ENCODE measurements at regions not wholly inside any gene's neighbourhood (a gene's known extent, or its start where the extent isn't known, plus 50 kb on each side); places are given as distances from the start of the nearest gene placed in this dataset.

DNA sequence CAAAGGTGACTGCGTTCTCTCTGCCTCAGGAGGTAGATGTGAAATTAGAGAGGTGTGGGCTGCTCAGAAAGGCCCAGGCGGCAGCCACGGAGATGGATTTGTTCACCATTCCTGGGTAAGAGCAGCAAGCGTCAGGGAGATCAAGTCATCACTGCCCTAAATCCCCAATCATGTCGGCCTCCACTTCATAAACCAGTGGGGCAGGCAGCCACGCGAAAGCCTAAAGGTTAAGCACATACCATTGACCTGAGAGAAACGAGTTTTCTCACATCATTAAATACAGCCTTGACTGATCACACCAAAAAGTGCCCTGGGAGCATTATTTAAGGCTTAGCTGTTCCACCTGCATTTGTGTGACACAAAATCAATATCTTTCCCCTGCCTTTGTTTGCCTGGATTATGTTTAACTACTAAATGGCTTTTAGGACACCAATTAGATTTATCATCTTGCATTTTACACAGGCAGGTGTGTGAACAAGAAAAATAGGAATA lies 50.7 kb upstream of the FOXB1 start:
- DNase-seq (ENCODE audit: low read depth in 2 of 2, low spot score in 1 of 2) = no peak

DNA sequence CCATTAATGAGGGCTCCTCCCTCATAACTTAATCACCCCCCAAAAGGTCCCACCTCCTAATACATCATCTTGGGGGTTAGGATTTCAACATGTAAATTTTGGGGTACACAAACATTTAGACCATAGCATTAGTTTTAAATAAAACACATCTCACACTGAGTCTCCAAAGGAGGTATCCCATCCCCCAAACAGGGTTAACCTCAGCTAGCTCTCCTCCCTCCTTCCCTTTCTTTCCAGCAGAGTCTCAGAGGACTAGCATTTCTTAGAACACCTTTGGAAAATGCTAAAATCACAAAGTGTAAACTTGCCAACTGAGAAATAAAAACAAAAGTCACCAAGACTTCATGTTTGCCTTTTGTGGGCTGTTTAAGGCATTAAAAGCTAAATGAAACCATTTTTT lies 51.2 kb upstream of the FOXB1 start:
- no peak for DNase-seq (ENCODE audit: low read depth in 2 of 2, low spot score in 1 of 2)

DNA sequence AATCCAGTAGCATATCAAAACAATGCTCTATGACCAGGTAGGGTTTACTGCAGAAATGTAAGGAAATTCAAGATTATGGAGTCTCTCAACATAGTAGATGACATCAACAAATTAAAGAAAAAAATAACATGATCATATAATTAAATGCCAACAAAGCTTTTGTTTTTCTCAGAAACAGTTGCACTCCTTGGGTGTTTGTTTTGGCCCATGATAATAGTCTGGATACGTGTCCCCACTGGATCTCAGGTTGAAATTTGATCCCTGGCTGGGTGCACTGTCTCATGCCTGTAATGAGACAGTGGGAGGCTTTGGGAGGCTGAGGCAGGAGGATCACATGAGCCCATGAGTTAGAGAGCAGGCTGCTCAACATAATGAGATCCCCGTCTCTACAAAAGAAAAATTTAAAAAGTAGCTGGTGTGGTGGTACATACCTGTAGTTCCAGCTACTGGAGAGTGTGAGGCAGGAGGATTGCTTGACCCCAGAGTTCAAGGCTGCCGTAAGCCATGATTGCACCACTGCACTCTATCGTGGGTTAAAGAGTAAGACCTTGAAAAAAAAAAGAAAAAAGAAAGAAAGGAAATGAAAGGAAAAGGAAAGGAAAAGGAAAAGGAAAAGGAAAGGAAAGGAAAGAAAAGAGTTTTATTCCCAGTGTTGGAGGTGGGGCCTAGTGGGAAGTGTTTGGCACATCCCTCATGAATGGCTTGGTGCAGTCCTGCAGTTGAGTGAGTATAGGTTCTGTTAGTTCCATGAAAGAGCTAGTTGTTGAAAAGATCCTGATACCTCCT lies 53.3 kb upstream of the FOXB1 start:
- DNase-seq (ENCODE audit: low read depth in 2 of 2, low spot score in 1 of 2) = no peak

DNA sequence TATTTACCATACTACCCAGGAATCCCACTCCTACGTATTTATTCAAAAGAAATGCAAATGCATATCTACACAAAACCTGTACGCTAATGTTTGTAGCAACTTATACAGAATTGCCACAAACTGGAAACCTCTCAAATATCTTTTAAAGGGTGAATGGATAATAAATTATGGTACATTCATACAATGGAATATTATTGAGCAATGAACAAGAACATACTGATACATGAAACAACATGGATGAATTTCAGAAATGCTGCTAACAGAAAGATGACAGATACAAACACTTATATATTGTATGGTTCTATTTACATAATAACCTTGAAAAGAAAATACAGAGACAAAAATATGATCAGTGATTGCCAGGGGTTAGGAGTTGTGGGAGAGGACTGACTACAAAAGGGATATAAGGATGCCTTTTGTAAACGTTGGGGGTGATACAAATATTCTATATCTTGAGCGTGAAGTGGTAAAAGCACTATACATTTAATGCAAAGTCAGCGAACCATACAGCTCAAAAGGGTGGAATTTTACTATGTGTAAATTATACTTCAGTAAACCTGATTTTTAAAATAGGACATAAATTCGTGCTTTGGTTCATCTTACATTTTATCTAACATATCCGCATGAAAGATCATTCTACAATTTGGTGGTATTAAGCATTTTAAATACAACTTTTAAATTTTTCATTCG lies 55.0 kb upstream of the FOXB1 start:
- no peak for DNase-seq (ENCODE audit: low read depth in 2 of 2, low spot score in 1 of 2)

DNA sequence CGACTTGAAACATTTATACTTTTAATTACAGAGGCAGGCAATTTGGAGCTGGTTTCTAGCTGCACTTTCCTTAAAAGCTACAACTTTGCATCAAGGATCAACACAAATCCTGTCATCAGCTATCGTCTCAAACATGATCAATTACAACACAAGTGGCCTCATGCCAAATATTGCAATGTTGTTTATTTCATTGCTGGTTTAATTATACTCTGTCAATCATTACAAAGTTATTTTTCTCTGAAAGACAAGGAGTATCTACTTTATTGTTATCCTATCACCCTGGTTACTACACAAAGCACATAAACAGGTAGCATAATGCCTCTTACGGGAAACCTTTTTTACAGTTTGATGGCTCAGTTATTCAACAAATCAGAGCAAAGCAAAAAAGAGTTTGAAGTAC lies 58.0 kb upstream of the FOXB1 start:
- no peak for DNase-seq (ENCODE audit: low read depth in 2 of 2, low spot score in 1 of 2)

DNA sequence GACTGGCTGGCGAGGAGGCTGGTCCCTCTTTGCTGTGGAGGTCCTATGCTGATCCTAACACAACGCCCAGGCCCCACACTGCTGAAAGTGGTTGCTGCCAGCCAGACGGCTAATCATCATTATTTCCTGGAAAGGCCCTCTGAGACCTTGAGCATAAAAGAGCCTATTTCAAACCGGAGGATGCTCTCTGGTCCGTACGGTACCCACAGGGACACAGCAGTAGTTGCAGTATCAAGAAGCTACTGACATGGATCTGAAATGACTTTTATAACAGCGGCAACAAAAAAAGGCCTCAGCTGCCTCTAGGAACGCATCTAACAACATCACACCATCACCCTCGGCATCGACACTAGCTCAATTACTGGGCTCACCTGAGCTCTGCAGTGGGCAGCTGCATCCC lies 59.1 kb upstream of the FOXB1 start:
- no peak for DNase-seq (ENCODE audit: low read depth in 2 of 2, low spot score in 1 of 2)

DNA sequence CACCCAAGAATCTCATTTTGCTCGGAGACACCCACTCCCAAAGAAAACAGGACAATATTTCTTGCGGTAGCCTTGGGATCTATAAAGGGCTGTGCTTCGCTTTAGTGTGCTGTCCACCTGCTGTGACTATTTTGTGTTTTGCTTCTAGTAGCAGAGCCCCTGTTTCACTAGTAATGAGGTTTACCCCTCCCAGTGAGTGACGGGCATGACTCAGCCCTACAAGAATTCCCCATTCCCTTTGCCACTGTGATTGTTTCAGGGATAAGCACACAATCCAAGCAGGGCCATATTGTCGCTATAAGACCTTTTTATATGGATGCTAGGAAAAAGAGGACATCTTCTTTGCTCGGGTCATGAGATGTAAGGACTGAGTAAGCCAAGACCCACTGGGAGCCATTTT lies 62.5 kb upstream of the FOXB1 start:
- no peak for DNase-seq (ENCODE audit: low read depth in 2 of 2, low spot score in 1 of 2)

DNA sequence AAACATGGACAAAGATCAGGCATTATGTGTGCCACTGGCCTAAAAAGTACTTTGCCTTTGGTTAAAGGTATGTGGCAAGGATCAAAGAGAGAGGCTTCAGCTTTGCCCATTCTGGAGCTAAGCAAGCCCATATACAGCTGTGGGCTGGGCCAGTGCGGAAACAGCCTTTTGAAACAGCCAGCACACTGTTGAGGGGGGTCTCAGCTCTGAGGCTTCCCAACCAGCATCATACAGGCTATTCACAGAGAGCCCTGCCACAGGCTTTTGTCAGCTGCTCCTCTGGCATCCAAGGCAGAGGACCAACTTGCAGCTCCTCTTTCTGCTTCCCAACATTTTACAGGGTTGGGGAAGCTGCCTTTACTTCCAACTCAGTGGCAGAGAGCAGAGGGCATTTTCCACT lies 63.2 kb upstream of the FOXB1 start:
- DNase-seq (ENCODE audit: low read depth in 2 of 2, low spot score in 1 of 2) = no peak

DNA sequence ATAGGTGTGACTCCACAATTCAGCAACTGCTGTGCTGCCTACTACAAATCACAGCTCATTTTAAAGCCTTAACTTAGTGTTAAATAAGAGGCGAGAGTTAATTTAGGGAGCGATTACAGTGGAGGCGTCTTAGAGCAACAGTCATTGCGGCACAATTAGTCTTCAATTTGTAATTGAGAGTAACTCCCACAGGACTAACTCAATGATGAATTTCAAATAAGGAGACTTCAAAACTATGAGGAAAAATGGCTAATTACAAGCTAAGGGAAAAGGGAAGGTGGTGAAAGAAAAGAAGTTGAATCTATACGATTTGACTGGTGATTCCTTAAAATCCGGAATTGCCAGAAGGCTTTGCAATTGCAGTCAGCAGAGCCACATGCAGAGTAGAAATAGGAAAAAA lies 63.7 kb upstream of the FOXB1 start:
- DNase-seq (ENCODE audit: low read depth in 2 of 2, low spot score in 1 of 2) = no peak

DNA sequence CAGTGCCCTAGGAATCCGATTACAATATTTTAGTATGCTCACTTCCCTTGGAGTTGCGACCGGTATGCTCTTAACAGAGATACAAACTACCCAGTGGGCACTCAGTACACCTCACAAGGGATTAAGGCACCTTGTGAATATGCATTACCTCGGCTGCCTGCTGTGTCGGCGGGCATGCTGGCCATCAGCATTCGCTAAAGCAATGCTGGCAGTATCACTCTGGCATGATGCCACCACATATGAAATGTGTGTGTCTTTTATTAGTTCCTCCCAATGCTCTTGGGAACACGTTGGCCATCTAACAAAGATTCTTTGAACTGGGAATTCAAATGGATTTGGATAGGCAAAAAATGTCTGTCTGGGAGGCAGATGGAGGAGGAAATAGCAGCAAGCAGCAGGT lies 67.4 kb upstream of the FOXB1 start:
- no peak for DNase-seq (ENCODE audit: low read depth in 2 of 2, low spot score in 1 of 2)

DNA sequence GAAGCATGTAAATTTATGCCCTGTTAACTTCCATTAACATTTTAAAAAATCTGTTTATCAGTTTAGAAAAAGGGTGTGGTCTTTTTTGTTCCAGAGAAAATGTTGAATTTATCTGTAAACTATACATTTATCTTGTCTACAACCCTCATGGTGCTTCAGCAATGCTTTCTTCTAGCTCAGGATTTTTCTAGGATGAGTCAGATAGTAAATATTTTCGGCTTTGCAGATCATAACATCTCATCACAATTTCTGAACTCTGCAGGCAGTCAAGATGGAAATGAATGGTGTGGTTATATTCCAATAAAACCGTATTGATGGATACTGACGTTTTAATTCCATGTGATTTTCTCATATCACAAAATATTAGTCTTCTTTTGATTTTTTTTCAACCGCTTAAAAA lies 70.5 kb upstream of the FOXB1 start:
- DNase-seq (ENCODE audit: low read depth in 2 of 2, low spot score in 1 of 2) = no peak

DNA sequence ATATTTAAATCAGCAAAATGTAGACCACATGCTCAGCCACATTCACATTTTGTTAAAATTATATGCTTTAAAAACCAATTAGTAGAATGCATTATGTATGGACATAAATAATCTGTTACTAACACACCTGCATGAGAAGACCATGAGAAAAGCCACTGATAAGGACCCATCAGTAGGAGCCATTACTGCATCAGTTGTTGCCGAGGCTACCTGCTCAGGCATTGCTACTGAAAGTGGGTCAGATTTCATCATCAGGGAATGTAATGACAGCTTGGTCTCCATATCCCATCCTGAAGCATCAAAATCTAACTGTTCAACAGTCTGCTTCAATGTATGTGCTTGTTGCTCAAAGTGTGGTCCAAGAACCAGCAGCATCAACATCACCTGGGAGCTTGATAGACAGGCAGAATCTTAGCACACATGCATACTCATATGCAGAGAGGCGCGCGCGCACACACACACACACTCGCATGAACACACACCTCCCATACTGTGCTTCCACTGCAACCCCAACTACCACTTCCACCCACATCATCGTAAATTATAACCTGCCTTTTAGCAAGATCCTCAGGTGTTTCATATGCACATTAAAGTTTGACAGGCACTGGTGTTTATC lies 72.4 kb upstream of the FOXB1 start:
- no peak for DNase-seq (ENCODE audit: low read depth in 2 of 2, low spot score in 1 of 2)

DNA sequence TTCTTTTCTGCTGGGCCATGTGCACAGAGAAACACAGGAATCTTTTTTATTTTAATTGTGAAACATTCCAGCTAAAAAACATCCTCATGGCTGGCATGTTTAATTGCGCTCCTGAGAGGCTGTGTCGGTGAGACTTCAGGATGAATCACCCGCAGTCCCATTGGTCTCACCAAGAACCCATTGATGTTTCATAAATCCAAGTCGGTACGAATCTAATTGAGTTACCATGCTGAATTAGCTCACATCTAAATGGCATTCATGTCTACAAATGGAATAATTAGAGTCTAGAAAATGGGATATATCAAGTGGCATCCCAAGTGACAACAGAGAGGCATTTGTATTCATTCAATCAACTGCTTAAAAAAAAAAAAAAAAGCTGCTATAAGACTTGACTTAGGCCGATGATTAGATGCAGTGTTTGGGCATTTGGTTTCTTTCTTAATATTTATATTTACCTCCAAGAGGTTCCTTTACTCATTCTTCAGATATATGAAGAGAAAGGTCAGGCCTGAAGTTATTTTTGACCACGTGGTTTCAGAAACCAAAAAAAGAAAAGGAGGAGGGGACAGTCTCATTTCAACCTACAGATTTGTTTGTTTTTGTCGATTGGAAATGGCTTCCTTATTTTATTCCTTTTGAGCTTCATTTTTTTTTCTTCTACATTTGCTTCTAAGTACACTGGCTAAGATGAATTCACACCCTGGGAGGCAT lies 79.1 kb upstream of the FOXB1 start:
- no peak for DNase-seq (ENCODE audit: low read depth in 2 of 2, low spot score in 1 of 2)

DNA sequence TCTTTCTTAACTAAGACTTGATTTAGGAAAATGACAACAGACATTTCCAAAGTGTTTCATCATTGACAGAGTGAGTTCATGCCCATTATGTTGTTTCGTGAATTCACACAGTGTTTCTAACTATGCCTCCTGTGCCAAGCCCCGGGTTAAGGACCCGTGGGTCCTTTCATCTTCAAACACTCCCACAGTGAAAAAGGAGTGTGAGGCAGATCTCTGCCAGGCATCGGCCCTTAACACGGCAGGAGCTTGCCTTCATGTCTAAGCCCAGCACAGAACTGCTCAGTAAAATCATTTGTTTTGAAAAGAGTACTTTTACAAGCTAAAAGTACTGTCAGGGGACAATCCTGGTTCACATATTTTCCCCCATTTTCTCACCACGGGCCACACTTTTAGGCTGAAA lies 80.0 kb upstream of the FOXB1 start:
- no peak for DNase-seq (ENCODE audit: low read depth in 2 of 2, low spot score in 1 of 2)

DNA sequence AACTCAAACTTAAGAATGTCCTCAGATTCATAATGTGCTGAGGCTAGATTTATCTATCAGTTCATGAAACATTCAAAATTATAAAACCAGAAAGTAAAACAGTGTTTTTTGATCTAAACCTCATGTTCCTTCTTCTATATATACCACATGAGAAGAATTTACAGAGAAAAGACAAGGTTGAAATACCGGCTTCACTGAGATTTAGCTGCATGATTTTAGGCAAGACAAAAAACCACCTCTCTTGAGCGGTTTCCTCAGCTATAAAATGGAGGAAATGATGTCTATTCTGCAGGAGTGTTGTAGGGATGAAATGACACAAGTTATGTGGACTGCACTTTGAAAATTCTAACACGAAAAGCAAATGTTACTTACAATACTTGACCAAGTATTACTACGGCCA lies 80.6 kb upstream of the FOXB1 start:
- DNase-seq (ENCODE audit: low read depth in 2 of 2, low spot score in 1 of 2) = no peak

DNA sequence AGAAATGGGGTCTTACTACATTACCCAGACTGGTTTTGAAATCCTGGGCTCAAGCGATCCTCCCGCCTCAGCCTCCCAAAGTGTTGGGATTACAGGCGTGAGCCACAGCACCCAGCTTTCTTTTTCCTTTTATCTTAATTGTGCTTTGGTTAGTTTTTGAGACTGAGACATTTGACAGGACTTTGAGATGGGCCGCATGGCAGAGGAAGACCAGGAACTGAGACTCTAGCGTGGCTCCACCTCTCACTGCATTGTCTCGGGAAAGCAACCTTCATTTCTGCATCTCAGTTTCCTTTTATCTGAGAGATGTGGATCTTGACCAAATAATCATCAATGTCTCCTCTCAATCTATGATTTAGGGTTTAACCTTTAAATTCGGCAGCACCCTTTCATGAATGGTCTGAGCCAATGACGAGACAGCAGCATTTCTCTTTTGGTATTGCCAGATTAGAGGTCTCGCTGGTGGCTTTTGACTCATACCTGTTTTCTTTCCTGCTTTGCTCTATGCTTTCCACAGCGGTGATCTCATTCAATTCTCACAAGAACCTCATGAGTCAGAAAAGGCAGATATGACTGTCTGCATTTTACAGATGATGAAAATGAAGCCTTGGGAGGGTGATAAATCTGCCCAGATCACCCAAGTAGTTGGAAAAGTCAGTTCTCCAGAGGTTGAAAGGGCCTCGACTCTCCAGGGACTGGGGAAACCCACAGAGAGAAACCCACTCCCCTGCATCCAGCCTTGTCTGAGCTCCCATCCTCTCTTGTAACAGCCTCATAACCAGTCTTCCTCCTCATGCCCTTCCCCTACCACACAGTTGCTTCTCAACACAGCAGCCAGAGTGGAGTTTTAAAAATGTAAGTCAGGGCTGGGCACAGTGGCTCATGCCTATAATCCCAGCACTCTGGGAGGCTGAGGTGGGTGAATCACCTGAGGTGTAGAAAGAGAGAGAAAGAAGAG lies 84.8 kb upstream of the FOXB1 start:
- no peak for DNase-seq (ENCODE audit: low read depth in 2 of 2, low spot score in 1 of 2)

DNA sequence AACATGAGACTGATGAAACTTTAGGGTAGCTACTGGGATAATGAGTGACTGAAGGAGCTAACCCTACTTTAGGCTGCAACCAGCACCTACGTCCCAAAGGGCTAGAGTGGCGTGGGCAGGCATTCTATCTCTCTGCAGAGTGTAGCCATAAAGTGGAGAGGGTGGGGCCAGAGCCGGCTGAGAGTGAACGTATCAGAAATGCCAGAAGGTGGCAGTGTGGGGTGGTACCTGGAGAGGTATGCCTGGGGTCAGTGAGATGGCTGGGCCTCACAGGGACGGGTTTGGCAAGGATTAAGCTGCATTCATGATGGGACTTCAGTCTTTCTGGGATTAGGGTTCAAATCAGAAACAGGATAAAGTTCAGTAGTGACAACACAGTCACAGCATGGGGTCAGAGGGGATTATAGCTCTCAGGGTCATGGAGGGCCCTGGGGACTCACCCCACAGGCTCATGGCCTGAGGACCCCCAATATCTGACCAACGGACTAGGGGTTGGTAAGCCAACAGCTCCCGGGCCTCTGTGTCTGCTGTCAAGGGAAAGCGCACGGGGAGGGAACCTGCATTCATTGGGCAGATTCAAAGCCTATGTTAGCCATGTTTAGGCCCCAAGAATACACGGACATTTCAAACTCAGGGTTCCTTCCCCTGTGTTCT lies 86.5 kb upstream of the FOXB1 start:
- peak; percentile 37 to 43 for DNase-seq (ENCODE audit: low read depth in 2 of 2, low spot score in 1 of 2)

DNA sequence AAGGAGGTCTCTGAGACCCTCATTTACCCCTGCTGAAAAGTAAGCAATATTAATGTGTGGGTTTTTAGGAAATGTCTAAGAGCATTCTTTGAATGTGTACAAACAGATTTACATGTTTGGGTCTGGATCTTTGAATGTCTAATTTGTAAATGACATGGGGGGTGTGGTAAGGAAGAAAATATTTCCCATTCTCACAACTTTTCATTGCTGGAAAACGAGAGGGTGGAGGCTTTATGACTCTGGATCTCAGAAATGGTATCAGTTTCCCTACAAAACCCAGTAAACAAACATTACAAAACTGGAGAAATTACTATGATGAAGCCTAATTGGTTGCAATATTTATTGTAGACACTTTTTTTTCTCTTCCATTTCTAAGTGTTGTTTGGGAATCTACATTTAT lies 98.1 kb upstream of the FOXB1 start:
- no peak for DNase-seq (ENCODE audit: low read depth in 2 of 2, low spot score in 1 of 2)

DNA sequence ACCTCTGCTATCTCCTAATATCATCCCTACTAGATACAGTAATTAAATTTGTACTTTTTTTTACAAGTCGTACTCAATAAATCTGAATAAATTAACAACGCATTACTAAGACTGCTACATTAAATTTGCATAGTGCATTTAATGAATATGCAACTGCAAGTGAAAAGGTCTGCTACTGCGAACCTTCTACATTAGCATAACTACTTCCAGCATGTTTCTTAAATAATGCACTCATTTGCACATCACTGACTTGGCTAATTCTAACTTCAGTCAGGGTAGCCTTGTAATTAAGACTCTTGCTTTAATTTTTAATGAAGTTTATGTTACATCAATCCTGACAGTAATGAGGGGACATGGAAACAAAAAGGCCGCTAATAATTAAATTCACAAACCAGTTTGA lies 98.9 kb upstream of the FOXB1 start:
- DNase-seq (ENCODE audit: low read depth in 2 of 2, low spot score in 1 of 2) = no peak
